GM23338 (cell line): ENCODE measurements at regions not wholly inside any gene's neighbourhood (a gene's known extent, or its start where the extent isn't known, plus 50 kb on each side); places are given as distances from the start of the nearest gene placed in this dataset.

Experiments used
- ATAC-seq: fragments of 200-7000 bp; cut with Tn5 transposase; 3 replicates; pipeline ENCODE4 v1.9.1; 2020
- DNase-seq: peaks from one replicate; pipeline ENCODE4 v3.0.0-alpha.2; 2015; ENCODE audit warnings: low spot score
- H2AFZ ChIP-seq: fragments of 200-600 bp; sonication (generic); 2 replicates; pipeline ENCODE4 v1.8.0; 2016; ENCODE audit warnings: antibody characterized with exemption, mild to moderate bottlenecking, moderate library complexity
- H3F3A ChIP-seq: fragments of 200-600 bp; sonication (generic); replicated peaks from 2 replicates; pipeline ENCODE4 v1.8.0; 2017; ENCODE audit warnings: antibody characterized with exemption, mixed run types, low read depth
- H3K27ac ChIP-seq: fragments of 200-600 bp; sonication (generic); 2 replicates; pipeline ENCODE4 v1.6.1; 2016; ENCODE audit warnings: low read depth
- H3K27me3 ChIP-seq: fragments of 200-600 bp; sonication (generic); 2 replicates; pipeline ENCODE4 v1.8.0; 2016; ENCODE audit warnings: mild to moderate bottlenecking, mixed run types, moderate library complexity; ENCODE audit not compliant: insufficient read depth
- H3K36me3 ChIP-seq: fragments of 200-600 bp; sonication (generic); 2 replicates; pipeline ENCODE4 v1.8.0; 2016; ENCODE audit warnings: mild to moderate bottlenecking; ENCODE audit not compliant: insufficient read depth
- H3K4me1 ChIP-seq: fragments of 200-600 bp; sonication (generic); 2 replicates; pipeline ENCODE4 v1.8.0; 2016; ENCODE audit warnings: mild to moderate bottlenecking, moderate library complexity; ENCODE audit not compliant: insufficient read depth
- H3K4me2 ChIP-seq: fragments of 200-600 bp; sonication (generic); 2 replicates; pipeline ENCODE4 v1.7.1; 2017; ENCODE audit warnings: mixed run types
- H3K4me3 ChIP-seq: fragments of 200-600 bp; sonication (generic); 2 replicates; pipeline ENCODE4 v1.6.1; 2016; ENCODE audit warnings: mixed run types
- H3K79me2 ChIP-seq: fragments of 200-600 bp; sonication (generic); replicated peaks from 2 replicates; pipeline ENCODE4 v1.8.0; 2017; ENCODE audit warnings: mild to moderate bottlenecking; ENCODE audit not compliant: insufficient read depth
- H3K9me2 ChIP-seq: fragments of 200-600 bp; sonication (generic); 2 replicates; pipeline ENCODE4 v1.8.0; 2017; ENCODE audit not compliant: insufficient read depth
- H4K20me1 ChIP-seq: fragments of 200-600 bp; sonication (generic); replicated peaks from 2 replicates; pipeline ENCODE4 v1.8.0; 2017; ENCODE audit warnings: mild to moderate bottlenecking; ENCODE audit not compliant: insufficient read depth
- H3K27ac Mint-ChIP-seq: 2 replicates; pipeline ENCODE4 v1.8.0; 2020; ENCODE audit warnings: inconsistent platforms, mild to moderate bottlenecking, moderate library complexity, mixed read lengths
- H3K27me3 Mint-ChIP-seq: 3 replicates; pipeline ENCODE4 v1.8.0; 2022; ENCODE audit warnings: low read depth, mild to moderate bottlenecking, moderate library complexity, mixed read lengths, inconsistent platforms; ENCODE audit not compliant: insufficient read depth, poor library complexity
- H3K36me3 Mint-ChIP-seq: 3 replicates; pipeline ENCODE4 v1.8.0; 2021; ENCODE audit warnings: low read depth, mild to moderate bottlenecking, inconsistent platforms, moderate library complexity, mixed read lengths
- H3K4me1 Mint-ChIP-seq: 3 replicates; pipeline ENCODE4 v1.8.0; 2020; ENCODE audit warnings: mild to moderate bottlenecking, inconsistent platforms, mixed read lengths
- H3K4me3 Mint-ChIP-seq: 3 replicates; pipeline ENCODE4 v1.8.0; 2021; ENCODE audit warnings: moderate library complexity, mild to moderate bottlenecking, inconsistent platforms, mixed read lengths
- H3K9me3 Mint-ChIP-seq: 3 replicates; pipeline ENCODE4 v1.8.0; 2020; ENCODE audit warnings: moderate library complexity, mild to moderate bottlenecking, inconsistent platforms, mixed read lengths
- EZH2 ChIP-seq: fragments of 200-600 bp; sonication (generic); IDR thresholded peaks from one replicate; pipeline ENCODE4 v1.8.0; 2017; ENCODE audit warnings: antibody characterized with exemption, mild to moderate bottlenecking, low read depth; ENCODE audit not compliant: unreplicated experiment
- POLR2AphosphoS5 ChIP-seq: IDR thresholded peaks from 2 replicates; pipeline ENCODE4 v1.6.1; 2016; ENCODE audit warnings: antibody characterized with exemption, low read depth
- ZNF114 ChIP-seq: fragments of 250-450 bp; sonication (Bioruptor Pico); IDR thresholded peaks from 2 replicates; pipeline ENCODE4 v1.5.0; 2020; ENCODE audit warnings: mild to moderate bottlenecking, moderate library complexity
- TF ChIP-seq, protein P1 (sequence below): IDR thresholded peaks from one replicate; pipeline ENCODE4 v1.6.1; 2018; ENCODE audit warnings: antibody characterized with exemption; ENCODE audit not compliant: unreplicated experiment
- TF ChIP-seq, protein P2 (sequence below): fragments of 250-450 bp; sonication (Bioruptor Pico); IDR thresholded peaks from 2 replicates; pipeline ENCODE4 v1.5.0; 2020; ENCODE audit warnings: mild to moderate bottlenecking, moderate library complexity

DNA sequence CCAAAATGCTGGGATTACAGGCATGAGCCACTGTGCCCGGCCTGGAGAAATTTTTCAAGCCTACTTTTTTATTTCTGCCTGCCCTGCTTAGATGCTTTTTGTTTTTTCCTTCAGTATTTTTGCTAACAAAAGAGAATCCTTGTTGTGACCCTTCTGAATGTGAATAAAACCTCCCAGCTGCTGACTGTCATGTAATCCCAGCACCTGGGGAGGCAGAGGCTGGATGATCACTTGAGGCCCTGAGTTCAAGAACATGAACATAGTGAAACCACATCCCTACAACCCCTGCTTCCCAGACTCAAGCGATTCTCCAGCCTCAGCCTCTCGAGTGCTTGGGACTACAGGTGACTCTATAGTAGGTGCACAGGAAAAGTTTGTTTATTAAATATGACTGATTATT, 84.9 kb downstream of the SOX2 start:
- Mint-ChIP-seq H3K4me3 (no peak overlapping the region), H3K27ac (peak overlapping the region; percentile 73; the same call in 1 of the 2 replicates)
- DNase-seq: peak; percentile 30

More for the DNA sequence above, 84.9 kb downstream of the SOX2 start:
- H3K36me3 Mint-ChIP-seq: no peaks in the 10 kb centered on the region
- peak; percentile 88 for ATAC-seq
- Histone ChIP-seq H4K20me1 (no peaks in the 10 kb centered on the region), H3K36me3 (no peaks in the 10 kb centered on the region), H3K4me2 (no peak overlapping the region), H3K27ac (peak overlapping the region; percentile 61; the same call in 1 of the 2 replicates), H3K4me1 (peaks cover 43% of the 10 kb centered on the region), H3K79me2 (no peaks in the 10 kb centered on the region), H2AFZ (peak overlapping the region; percentile 77; the same call in 1 of the 2 replicates), H3K4me3 (no peak overlapping the region), H3F3A (no peaks in the 10 kb centered on the region), H3K9me2 (no peaks in the 10 kb centered on the region), H3K27me3 (no peaks in the 10 kb centered on the region)
- peaks cover 33% of the 10 kb centered on the region for H3K4me1 Mint-ChIP-seq
- H3K9me3 Mint-ChIP-seq: no peaks in the 10 kb centered on the region
- TF ChIP-seq EZH2 (no peak), ZNF114 (no peak), POLR2AphosphoS5 (no peak)
- TF ChIP-seq, protein P1, sequence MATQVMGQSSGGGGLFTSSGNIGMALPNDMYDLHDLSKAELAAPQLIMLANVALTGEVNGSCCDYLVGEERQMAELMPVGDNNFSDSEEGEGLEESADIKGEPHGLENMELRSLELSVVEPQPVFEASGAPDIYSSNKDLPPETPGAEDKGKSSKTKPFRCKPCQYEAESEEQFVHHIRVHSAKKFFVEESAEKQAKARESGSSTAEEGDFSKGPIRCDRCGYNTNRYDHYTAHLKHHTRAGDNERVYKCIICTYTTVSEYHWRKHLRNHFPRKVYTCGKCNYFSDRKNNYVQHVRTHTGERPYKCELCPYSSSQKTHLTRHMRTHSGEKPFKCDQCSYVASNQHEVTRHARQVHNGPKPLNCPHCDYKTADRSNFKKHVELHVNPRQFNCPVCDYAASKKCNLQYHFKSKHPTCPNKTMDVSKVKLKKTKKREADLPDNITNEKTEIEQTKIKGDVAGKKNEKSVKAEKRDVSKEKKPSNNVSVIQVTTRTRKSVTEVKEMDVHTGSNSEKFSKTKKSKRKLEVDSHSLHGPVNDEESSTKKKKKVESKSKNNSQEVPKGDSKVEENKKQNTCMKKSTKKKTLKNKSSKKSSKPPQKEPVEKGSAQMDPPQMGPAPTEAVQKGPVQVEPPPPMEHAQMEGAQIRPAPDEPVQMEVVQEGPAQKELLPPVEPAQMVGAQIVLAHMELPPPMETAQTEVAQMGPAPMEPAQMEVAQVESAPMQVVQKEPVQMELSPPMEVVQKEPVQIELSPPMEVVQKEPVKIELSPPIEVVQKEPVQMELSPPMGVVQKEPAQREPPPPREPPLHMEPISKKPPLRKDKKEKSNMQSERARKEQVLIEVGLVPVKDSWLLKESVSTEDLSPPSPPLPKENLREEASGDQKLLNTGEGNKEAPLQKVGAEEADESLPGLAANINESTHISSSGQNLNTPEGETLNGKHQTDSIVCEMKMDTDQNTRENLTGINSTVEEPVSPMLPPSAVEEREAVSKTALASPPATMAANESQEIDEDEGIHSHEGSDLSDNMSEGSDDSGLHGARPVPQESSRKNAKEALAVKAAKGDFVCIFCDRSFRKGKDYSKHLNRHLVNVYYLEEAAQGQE: no peak
- TF ChIP-seq, protein P2, sequence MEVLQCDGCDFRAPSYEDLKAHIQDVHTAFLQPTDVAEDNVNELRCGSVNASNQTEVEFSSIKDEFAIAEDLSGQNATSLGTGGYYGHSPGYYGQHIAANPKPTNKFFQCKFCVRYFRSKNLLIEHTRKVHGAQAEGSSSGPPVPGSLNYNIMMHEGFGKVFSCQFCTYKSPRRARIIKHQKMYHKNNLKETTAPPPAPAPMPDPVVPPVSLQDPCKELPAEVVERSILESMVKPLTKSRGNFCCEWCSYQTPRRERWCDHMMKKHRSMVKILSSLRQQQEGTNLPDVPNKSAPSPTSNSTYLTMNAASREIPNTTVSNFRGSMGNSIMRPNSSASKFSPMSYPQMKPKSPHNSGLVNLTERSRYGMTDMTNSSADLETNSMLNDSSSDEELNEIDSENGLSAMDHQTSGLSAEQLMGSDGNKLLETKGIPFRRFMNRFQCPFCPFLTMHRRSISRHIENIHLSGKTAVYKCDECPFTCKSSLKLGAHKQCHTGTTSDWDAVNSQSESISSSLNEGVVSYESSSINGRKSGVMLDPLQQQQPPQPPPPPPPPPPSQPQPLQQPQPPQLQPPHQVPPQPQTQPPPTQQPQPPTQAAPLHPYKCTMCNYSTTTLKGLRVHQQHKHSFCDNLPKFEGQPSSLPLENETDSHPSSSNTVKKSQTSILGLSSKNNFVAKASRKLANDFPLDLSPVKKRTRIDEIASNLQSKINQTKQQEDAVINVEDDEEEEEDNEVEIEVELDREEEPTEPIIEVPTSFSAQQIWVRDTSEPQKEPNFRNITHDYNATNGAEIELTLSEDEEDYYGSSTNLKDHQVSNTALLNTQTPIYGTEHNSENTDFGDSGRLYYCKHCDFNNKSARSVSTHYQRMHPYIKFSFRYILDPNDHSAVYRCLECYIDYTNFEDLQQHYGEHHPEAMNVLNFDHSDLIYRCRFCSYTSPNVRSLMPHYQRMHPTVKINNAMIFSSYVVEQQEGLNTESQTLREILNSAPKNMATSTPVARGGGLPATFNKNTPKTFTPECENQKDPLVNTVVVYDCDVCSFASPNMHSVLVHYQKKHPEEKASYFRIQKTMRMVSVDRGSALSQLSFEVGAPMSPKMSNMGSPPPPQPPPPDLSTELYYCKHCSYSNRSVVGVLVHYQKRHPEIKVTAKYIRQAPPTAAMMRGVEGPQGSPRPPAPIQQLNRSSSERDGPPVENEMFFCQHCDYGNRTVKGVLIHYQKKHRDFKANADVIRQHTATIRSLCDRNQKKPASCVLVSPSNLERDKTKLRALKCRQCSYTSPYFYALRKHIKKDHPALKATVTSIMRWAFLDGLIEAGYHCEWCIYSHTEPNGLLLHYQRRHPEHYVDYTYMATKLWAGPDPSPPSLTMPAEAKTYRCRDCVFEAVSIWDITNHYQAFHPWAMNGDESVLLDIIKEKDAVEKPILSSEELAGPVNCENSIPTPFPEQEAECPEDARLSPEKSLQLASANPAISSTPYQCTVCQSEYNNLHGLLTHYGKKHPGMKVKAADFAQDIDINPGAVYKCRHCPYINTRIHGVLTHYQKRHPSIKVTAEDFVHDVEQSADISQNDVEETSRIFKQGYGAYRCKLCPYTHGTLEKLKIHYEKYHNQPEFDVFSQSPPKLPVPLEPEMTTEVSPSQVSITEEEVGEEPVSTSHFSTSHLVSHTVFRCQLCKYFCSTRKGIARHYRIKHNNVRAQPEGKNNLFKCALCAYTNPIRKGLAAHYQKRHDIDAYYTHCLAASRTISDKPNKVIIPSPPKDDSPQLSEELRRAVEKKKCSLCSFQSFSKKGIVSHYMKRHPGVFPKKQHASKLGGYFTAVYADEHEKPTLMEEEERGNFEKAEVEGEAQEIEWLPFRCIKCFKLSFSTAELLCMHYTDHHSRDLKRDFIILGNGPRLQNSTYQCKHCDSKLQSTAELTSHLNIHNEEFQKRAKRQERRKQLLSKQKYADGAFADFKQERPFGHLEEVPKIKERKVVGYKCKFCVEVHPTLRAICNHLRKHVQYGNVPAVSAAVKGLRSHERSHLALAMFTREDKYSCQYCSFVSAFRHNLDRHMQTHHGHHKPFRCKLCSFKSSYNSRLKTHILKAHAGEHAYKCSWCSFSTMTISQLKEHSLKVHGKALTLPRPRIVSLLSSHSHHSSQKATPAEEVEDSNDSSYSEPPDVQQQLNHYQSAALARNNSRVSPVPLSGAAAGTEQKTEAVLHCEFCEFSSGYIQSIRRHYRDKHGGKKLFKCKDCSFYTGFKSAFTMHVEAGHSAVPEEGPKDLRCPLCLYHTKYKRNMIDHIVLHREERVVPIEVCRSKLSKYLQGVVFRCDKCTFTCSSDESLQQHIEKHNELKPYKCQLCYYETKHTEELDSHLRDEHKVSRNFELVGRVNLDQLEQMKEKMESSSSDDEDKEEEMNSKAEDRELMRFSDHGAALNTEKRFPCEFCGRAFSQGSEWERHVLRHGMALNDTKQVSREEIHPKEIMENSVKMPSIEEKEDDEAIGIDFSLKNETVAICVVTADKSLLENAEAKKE: no peak
- H3K27me3 Mint-ChIP-seq: no peaks in the 10 kb centered on the region
